ENCODE measurements at regions not wholly inside any gene's neighbourhood (a gene's known extent, or its start where the extent isn't known, plus 50 kb on each side); places are given as distances from the start of the nearest gene placed in this dataset.
"Not testable (repeated sequence)": the region's sequence is repeated elsewhere in the genome, so short reads cannot be mapped to it uniquely, and the experiment has no call there.

DNA sequence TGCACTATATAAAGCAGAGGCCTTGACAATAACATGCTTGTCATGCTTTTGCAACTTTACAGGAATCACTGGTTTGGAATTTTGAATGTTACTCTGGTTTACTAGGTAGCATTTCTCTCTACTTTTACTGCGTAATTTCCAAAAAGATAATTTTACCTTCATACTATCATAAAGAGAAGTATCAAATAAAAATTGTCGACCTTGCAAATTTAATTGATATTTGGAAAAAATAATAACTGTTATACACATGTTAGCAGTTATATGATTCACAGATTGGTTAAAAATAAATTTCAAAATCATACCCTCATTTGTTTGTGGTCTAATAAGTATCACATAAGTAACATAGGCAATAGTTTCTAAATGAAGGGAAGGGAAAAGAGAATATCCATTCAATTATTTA lies 228.5 kb upstream of the CACNA2D1 start:
- no peak for DNase-seq (ENCODE audit: low read depth)
- TF ChIP-seq, protein P1, sequence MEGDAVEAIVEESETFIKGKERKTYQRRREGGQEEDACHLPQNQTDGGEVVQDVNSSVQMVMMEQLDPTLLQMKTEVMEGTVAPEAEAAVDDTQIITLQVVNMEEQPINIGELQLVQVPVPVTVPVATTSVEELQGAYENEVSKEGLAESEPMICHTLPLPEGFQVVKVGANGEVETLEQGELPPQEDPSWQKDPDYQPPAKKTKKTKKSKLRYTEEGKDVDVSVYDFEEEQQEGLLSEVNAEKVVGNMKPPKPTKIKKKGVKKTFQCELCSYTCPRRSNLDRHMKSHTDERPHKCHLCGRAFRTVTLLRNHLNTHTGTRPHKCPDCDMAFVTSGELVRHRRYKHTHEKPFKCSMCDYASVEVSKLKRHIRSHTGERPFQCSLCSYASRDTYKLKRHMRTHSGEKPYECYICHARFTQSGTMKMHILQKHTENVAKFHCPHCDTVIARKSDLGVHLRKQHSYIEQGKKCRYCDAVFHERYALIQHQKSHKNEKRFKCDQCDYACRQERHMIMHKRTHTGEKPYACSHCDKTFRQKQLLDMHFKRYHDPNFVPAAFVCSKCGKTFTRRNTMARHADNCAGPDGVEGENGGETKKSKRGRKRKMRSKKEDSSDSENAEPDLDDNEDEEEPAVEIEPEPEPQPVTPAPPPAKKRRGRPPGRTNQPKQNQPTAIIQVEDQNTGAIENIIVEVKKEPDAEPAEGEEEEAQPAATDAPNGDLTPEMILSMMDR (IDR thresholded peaks at IDR 0.05; ENCODE audit: insufficient read depth, low read length) = no peak
- H3K4me3 ChIP-seq (ENCODE audit: low read depth, low read length) = no peak overlapping the region

DNA sequence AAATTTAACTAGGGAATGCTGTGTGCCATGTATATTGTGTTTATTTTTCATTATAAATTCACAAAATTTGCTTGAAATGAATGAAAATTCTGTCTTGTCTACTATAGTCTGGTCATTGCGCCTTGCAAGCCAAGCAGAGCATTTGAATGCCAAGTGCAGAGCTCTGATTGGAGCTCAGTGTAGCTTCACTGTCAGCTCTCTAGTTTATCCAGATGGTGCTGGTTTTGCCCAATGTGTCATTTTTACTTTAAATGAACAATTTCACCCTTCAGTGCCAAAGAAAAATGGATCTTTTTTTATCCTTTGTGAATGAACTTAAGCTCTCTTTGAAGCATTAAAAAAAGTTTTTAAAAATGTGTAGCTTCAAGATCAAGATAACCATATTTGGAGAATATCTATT lies 225.6 kb upstream of the CACNA2D1 start:
- H3K4me3 ChIP-seq (ENCODE audit: low read depth, low read length) = no peak overlapping the region
- DNase-seq (ENCODE audit: low read depth) = no peak
- TF ChIP-seq, protein P1 (IDR thresholded peaks at IDR 0.05; ENCODE audit: insufficient read depth, low read length) = no peak

DNA sequence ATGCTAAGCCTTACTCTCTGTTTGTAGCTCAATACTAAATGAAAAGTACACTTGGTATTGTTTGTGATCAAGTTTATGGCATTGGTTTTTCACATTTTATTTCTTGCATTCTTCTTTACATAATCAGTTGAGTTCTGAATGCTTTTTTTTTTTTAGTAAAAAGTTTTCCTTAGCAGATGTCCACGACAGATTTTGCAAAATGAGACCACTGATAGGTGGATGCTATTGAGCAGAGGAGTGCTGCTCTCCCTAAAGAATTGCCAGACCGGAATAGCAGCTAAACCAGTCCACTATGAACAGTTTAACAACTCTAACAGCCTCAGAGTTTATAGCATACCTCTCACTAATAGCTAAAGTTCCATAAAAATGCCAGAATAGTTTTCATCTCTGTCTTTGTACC lies 225.1 kb upstream of the CACNA2D1 start:
- H3K4me3 ChIP-seq (ENCODE audit: low read depth, low read length) = no peak overlapping the region
- no peak for DNase-seq (ENCODE audit: low read depth)
- TF ChIP-seq, protein P1 (IDR thresholded peaks at IDR 0.05; ENCODE audit: insufficient read depth, low read length) = no peak

DNA sequence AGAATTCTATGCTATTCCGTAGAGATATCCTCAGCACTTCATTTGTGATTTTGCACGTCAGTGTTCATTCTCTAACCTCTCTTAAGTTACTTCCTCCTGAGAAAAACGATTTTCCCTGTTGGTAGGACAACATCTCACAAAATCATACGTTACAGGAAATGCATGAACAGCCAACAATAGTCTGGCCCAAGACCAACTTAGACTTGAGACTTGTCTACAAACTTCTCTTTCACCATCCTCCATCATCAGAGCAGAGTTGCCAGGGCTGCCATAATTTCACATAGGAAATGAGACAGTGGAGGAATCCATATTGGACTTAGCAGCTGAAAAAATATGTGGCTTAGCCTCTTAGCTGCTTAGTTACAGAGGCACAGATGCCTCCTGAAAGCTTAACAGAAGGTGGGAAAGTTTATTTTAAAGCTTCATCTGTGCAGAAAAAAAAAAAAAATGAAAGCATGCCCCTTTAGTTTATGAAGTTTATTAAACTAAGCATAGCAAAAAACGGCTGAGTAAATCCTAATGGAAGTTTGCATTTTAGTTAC lies 222.5 kb upstream of the CACNA2D1 start:
- no peak overlapping the region for H3K4me3 ChIP-seq (ENCODE audit: low read depth, low read length)
- peak; percentile 6 for DNase-seq (ENCODE audit: low read depth)
- TF ChIP-seq, protein P1 (IDR thresholded peaks at IDR 0.05; ENCODE audit: insufficient read depth, low read length) = no peak

DNA sequence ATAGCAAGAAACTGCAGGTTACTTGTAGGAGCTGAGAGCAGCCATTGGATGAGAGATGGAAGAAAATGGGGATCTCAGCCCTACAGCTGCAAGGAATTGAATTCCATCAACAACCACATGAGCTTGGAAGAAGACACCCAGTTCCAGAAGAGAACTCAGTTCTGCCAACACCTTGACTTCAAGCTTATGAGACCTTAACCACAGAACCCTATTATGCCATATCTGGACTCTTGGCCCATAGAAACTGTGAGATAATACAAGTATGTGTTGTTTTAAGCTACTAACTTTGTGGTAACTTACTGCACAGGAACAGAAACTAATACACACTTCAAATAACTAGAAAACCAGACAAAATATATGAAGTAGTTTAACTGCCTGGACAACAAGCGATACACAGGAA lies 212.4 kb upstream of the CACNA2D1 start:
- no peak overlapping the region for H3K4me3 ChIP-seq (ENCODE audit: low read depth, low read length)
- TF ChIP-seq, protein P1 (IDR thresholded peaks at IDR 0.05; ENCODE audit: insufficient read depth, low read length) = no peak
- DNase-seq (ENCODE audit: low read depth) = no peak

DNA sequence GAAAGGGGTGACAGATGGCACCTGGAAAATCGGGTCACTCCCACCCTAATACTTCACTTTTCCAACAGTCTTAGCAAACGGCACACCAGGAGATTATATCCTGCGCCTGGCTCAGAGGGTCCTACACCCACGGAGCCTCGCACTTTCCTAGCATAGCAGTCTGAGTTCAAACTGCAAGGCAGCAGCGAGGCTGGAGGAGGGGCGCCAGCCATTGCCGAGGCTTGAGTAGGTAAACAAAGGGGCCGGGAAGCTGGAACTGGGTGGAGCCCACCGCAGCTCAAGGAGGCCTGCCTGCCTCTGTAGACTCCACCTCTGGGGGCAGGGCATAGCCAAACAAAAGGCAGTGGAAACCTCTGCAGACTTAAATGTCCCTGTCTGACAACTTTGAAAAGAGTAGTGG lies 206.5 kb upstream of the CACNA2D1 start:
- DNase-seq (ENCODE audit: low read depth) = not testable (repeated sequence)

DNA sequence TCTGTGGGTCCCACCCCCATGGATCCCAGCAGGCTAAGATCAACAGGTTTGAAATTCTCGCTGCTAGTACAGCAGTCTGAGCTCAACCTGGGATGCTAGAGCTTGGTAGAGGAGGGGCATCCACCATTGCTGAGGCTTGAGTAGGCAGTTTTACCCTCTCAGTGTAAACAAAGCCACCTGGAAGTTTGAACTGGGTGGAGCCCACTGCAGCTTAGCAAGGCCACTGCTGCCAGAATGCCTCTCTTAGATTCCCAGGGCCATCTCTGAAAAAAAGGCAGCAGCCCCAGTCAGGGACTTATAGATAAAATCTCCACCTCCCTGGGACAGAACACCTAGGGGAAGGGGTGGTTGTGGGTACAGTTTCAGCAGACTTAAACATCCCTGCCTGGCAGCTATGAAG lies 190.0 kb upstream of the CACNA2D1 start:
- H3K4me3 ChIP-seq (ENCODE audit: low read depth, low read length) = no peak overlapping the region
- TF ChIP-seq, protein P1 (IDR thresholded peaks at IDR 0.05; ENCODE audit: insufficient read depth, low read length) = no peak
- no peak for DNase-seq (ENCODE audit: low read depth)

More for the DNA sequence above, 206.5 kb upstream of the CACNA2D1 start:
- H3K4me3 ChIP-seq (ENCODE audit: low read depth, low read length) = not testable (repeated sequence)
